NCI-H748 (cell line): ENCODE measurements at regions not wholly inside any gene's neighbourhood (a gene's known extent, or its start where the extent isn't known, plus 50 kb on each side); places are given as distances from the start of the nearest gene placed in this dataset.
A peak's percentile ranks its signal among the peaks of the same experiment; 100 is the strongest.

Experiments
- DNase-seq: peaks from one replicate; lab custom pipeline; 2025; ENCODE audit not compliant: unreplicated experiment; lab: John Stamatoyannopoulos, UW

DNA sequence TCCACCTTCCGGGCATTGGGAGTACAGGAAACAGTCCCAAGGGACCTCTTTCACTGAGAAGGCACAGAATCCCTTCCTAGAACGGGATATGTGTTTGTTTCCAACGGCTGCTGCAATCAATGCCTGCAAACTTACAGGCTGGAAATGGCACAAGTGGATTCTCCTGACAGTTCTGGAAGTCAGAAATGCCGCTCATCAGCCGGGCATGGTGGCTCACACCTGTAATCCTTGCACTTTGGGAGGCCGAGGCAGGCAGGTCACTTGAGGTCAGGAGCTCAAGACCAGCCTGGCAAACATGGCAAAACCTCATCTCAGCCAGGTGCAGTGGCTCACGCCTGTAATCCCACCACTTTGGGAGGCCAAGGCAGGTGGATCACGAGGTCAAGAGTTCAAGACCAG lies 97.0 kb upstream of the FGF3 start:
- DNase-seq: peak; percentile 18

- DNase-seq: no peak
These were observed 97.7 kb upstream of the FGF3 start for GRCh38 chr11:69916806-69917387.

DNA sequence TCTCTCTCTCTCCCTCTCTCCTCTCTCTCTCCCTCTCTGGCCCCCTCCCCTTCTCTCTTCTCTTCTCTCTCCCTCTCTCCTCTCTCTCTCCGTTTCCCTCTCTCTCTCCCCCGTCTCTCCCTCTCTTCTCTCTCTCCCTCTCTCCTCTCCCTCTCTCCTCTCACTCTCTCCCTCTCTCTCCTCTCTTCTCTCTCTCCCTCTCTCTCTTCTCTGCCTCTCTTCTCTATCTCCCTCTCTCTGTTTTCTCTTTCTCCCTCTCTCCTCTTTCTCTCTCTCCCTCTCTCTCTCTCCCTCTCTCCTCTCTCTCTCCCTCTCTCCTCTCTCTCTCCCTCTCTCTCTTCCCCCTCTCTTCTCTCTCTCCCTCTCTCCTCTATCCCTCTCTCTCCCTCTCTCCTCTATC lies 98.3 kb upstream of the FGF3 start:
- DNase-seq: no peak

DNA sequence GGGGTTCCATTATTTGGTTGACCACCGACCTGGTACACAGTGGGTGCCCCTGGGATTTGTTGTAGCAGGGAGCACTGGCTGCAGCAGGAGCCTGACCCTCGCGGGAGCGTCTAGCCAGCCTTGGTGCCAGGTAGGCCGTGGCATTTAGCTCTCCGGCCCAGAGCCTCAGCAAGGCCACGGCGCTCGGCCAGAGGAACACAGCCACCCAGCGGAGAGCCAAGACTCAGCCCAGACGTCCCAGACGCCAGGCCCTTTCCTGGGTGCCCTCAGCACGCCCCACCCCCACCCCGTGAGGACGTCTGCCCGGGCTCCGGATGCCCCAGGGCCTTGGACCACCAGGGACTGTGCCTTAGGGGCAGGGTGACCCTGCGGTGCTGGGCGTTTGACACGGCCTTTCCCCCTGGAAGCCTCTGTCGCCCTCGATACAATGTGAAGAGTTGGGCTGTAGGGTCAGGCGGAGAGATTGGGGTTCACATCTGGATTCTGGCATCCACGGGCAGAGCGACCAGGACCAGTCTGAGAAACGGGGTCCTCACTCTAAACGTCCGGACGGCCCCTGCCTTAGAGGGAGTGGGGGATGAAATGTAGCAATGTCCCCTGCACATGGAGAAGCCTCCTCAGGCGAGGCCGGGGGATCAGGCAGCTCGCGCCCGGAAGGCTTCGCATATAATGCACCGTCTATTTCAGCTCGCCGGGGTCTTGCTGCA lies 99.2 kb upstream of the FGF3 start:
- DNase-seq: no peak

GRCh38 chr11:69918938-69919650 lies 99.9 kb upstream of the FGF3 start:
- DNase-seq: peak; percentile 68

- DNase-seq: no peak
These were observed 100.6 kb upstream of the FGF3 start for GRCh38 chr11:69919659-69920344.

DNA sequence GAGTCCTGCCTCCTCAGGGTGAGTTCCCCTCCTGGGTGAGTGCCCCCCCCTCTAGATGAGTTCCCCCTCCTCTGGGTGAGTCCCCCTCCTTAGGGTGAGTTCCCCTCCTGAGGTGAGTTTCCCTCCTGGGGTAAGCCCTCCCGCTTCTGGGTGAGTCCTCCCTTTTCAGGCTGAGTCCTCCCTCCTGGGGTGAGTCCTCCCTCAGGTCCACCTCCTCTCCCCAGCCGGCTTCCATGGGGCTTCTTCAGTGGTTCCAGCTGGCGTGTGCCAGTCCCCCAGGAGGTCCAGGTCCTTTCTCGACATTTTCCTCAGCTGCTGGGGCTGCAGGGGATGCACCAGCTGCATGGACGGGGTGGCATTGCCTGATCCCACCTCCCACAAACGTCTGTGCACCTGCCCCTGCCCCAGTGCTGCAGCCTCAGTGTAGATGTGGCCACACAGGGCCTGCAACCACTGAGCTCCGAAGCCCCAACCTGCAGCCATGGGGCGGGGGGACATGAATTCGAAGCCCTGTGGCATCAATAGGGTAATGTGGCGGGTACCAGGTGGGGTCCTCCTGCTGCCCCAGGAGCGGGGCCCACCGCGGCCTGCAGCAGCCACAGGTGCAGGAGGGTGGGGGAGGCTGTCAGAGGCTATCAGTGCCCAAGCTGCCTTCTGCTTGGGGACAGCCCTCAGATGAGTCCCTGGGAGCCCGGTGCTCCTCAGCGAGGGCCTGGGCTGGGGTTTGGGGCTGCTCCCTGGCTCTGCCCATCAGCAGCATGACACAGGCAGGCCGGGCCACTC lies 101.3 kb upstream of the FGF3 start:
- DNase-seq: no peak

DNA sequence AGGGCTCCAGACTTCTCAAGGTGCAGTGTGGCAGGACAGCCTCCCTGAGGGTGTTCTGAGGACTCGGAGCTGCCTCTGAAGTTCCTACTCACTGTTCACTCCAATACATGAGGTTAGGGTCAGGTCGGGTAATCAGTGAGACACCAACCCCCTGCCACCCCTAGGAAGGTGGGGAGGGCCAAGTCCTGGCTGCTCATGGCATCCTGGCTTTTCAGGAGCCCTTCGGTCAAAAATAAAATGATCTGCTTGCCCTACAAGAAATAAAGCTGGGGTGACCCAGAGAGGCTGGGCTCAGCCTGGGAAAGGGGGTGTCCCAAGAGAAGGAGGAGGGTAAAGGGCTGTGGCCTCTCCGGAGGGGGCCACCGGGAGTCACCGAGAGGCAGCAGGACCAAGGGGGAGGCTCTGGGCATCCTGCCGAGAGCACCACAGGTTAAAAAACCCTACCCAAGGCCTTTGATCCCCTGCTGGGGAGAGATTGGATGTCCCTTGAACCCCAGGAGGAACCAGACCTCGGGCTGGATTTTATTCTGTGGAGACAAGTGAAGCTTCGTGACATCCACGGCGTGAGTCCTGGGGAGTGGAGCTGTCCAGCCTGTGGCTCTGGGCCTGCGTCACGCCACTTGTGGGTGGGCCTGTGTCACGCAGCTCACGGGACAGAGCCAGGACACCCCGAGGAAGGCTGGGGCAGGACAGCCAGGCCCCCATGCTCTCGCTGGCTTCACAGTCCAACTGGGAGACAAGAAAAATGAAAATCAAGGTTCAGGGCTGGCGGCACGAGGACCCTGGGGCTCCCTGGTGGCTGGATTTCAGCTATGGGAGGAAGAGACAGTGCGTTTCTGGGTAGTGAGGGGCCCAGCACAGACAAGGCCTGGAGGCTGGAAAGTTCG lies 102.2 kb upstream of the FGF3 start:
- no peak for DNase-seq

DNA sequence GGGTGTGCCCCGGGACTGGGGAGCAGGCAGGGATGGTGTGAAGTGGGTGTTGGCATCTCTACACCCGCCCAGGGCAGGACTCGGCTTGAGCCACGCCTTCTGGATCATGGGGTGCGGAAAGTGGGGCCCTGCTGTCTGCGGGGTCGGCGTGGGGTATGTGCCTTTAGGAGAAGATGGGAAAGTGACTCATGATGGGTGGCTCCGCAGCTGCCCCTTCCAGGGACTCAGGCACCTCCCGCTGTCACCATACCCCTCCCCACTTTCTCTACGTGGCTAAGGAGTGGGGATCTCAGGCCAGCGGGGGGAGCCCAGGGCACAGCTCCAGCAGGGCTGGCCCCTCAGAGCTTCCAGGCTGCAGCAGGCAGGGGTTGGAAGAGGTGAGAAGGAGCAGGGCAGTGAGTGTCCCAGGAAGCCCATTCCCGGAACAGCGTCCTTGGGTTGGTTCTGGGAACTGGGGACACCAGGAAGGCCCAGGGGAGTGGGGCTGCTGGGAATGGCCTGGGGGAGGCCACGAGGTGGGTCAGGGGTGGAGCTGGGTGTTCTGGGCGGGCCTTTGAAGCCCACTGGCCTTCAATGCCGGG lies 102.9 kb upstream of the FGF3 start:
- DNase-seq: no peak

DNA sequence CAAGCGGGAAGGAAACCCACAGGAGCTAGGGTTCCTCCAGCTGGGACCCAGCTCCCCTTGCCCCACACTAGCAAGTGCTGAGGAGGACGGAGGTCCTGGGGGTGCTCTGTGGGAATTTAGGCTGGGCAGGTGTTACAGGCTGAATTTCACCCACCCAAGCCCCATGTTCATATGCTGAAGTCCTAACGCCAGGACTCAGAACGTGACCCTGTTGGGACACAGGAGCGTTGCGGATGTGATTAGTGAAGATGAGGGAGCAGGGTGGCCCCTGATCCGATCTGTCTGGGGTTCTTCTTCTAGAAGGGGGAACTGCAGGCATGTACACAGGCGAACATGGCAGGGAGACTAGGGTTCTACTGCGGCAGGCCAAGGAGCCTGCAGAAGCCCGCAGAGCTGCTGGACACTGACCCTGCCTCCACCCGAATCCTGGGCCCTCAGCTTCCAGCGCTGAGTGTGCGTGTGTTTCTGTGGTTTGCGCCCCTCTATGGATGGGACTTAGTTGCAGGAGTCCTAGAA lies 103.4 kb upstream of the FGF3 start:
- DNase-seq: no peak

DNA sequence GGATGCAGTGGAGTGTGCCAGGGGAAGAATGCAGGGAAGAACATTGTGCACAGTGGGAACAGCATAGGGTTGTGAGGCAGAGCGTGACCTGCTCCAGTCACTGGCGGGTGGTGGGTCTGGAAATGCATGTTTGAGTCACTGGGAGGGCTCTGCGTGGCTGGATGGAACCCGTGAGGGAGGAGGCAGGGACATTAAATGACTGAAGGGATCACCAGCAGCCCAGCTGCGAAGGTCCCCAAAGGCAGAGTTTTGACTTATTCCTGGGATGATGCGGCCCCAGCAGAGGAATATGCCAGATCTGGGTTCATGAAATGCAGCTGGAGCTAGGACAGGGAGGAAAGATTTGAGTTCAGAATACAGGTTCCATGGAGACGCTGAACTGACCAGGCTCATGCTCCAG lies 104.0 kb upstream of the FGF3 start:
- DNase-seq: no peak

DNA sequence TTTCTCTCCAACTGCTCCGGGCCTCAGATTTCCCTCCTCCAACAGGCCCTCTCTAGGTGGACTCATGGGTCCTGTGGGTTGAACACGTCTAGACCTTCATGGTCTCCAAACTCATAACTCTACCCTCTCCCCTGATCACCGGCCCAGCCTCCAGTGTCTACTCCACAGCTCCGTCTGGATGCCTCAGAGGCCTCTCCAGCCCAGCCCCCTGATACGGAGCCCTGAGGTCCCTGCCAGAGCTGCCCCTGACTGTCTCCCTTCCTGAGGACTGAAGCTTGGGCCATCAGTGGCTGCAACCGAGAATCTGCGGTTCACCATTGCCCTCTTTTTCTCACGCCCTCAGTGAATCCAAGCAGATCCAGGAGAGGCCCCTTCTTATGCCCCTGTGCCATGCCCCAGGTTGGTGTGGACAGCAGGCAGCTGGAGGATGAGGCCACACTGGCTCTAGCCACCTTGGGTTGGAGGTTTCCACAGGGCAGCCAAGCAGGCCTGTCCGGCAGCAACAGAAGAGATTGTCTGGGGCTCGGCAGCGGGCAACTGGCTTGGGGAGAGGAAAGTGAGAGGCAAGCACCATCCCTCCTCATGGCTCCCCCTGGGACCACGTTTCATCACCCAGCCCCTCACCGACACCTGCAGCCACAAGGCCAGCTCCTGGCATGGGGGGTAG lies 104.6 kb upstream of the FGF3 start:
- DNase-seq: no peak

- no peak for DNase-seq
These were observed 105.3 kb upstream of the FGF3 start for GRCh38 chr11:69924308-69925161.

DNA sequence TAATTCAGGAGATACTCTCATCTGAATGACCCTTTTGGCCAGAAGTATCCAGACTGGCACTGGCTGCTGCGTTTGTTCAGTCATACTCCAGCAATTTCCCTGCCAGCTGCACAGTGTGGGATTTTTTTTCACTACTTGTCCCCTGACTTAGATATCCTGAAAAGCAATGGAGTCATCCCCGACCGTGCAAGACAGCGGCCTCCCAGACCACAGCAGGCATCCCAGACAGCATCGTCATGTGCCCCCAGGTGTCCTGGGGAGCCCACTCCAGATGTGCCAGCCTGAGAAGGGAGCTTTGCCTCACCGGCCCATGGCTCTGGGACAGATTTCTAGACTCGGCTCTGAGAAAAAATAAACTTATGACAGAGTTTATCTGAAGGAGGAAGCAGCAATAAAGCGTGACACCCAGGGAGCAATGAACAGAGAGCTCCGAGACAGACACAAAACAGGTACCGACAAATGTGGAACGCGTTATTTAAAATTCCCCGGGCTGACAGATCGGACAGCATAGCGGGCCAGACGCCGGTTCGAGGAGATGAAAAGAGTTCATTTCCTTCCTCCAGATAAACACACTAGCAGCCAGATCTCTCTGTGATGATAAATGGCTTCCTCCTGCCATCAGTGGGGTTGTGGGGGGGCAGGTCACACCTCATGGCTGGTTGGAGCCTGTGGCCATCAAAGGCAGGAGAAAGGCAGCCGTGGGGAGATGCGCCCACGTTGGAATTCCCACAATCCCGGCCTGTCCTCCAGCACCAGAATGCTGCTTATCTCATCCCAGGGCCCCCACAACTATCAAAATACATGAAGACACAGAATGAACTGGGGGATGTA lies 106.4 kb upstream of the FGF3 start:
- no peak for DNase-seq

DNA sequence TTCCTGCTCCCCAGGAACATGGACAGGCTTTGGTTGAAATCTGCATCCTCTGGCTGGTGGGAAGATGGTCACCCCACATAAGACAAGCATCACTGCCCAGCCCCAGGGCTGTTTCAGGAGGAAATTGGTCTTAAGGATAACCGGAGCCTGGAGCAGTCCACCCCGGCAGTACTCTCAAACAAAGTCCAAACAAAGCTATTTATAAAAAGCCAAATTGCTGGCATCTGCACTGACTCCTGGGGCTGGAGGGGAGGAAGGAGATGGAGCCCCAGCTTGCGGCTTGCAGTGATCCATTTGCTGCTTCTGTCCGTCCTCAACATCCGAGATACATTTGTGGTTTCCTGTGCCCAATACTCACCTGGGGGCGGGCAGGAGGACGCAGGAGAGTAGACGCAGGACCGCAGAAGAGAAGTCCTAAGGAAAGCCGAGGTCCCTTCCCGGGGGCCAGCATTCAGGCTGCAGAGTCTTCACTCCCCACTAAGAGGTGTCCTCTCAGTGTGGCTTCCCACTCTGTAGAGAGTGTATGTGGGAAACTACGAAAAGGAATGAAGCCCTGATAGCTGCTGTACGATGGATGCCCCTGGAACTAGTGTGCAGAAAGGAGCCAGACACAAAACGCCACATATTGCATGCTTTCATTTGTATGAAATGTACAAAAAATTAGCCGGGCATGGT lies 107.3 kb upstream of the FGF3 start:
- no peak for DNase-seq

GRCh38 chr11:69928121-69928520 lies 108.9 kb upstream of the FGF3 start:
- no peak for DNase-seq

- no peak for DNase-seq
These were observed 109.8 kb upstream of the FGF3 start for GRCh38 chr11:69928975-69929374.
